GM21390 (cell line): ENCODE measurements at regions not wholly inside any gene's neighbourhood (a gene's known extent, or its start where the extent isn't known, plus 50 kb on each side); places are given as distances from the start of the nearest gene placed in this dataset.
"Not testable (repeated sequence)": the region's sequence is repeated elsewhere in the genome, so short reads cannot be mapped to it uniquely, and the experiment has no call there.

Source experiments
- ATAC-seq: cut with Tn5 transposase; IDR thresholded peaks from one replicate; pipeline ENCODE4 v1.9.1; 2021; ENCODE audit not compliant: unreplicated experiment

- peak; percentile 86 for ATAC-seq
Observed at GRCh38 chr5:123294544-123294943, 128.7 kb downstream of the CEP120 start.

- no peak for ATAC-seq
Observed at GRCh38 chr5:123289210-123289609, 134.0 kb downstream of the CEP120 start.

DNA sequence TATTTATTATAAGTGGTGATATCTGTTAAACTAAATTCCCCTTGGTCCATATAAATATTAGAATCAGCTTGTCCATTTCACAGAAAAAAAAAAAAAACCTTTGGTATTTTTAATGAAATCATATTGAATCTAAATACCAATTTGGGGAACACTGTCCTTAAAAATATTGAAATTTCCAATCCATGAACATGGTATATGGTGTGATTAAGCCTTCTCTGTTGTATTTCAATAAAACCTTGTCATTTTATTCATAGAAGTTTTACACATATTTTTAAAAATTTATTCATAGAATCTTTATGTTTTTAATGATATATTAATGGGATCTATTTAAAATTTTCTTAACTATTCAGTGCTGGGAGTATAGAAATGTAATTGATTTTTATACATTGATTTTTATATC lies 135.3 kb downstream of the CEP120 start:
- no peak for ATAC-seq

GRCh38 chr5:123286891-123287290 lies 136.3 kb downstream of the CEP120 start:
- no peak for ATAC-seq

- no peak for ATAC-seq
Observed at GRCh38 chr5:123285122-123286023, 137.8 kb downstream of the CEP120 start.

DNA sequence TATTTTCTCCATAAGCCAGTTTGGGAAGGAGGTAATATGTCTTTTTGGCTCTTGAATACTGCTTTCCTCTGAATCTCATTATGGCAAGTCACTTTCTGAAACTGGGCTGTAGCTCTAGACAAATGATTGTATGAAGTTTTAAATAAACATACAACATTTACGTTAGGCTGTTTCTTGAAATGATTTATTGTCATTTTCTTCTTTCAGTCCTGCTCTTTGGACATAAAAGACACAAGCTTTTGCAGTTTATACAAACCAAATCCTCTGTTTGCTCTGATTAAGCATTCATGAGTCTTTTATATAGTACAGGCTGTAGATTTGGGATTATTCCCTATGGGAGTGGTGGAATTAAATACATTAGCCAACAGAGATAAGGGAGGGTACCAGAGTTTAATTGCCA lies 139.7 kb downstream of the CEP120 start:
- ATAC-seq = no peak

DNA sequence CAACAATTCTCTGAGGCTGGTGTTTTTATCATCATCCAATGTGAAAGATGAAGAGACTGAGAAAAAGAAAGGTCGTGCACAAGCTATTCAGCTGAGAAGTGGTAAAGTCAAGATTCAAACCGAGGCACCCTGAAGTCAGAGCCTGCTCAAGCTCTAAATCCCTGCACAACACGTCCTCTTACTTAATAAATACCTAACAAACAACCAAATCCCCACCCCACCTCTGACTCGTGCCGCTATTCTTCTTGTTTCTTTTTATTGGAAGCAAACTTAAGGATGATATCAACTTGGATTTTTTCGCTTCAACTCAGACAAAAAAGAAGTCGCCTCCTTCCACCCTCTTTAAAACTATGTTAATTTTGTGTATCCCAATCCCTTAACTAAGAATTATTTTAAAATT lies 140.2 kb downstream of the CEP120 start:
- no peak for ATAC-seq

DNA sequence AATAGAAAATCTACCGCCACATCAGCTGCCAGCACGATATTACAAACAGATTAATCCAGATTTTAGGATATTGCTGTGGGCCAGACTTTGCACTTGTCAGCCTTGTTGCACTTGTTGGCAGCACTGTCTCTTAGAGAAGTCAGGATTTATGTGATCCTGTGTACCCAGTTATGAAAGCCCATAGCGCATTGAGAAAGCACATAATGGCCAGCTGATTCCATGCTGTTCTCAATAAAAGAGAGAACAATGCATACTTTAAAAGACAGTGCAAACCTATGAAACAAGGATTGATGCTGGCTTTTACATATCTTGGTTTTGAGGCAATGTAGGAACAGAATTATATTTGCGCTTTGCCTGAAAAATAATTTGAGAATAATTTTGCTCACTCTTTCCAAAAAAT lies 140.8 kb downstream of the CEP120 start:
- no peak for ATAC-seq

GRCh38 chr5:123280854-123281253 lies 142.3 kb downstream of the CEP120 start:
- ATAC-seq = not testable (repeated sequence)

- no peak for ATAC-seq
Observed at GRCh38 chr5:123279136-123279535, 144.1 kb downstream of the CEP120 start.

DNA sequence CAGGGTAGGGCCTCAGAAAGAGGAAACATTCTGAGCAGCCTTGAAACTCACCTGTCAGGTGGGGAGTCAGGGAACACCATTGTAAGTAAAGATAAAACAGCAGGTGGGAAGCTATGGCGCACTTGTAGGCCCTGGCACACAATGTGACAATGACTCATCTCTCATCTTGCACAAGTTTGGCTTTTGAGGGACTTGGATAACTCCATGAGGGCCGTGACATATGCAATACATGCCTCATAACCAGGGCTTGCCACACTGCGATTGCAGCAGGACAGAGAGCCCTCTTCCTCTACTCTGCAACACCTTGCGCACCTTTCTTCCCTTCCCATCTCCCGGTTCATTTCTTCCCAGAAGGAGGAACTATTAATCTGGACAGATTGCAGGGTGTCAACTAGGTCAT lies 144.9 kb downstream of the CEP120 start:
- no peak for ATAC-seq

GRCh38 chr5:123273984-123274383 lies 149.2 kb downstream of the CEP120 start:
- no peak for ATAC-seq

GRCh38 chr5:123273095-123273494 lies 150.1 kb downstream of the CEP120 start:
- no peak for ATAC-seq

DNA sequence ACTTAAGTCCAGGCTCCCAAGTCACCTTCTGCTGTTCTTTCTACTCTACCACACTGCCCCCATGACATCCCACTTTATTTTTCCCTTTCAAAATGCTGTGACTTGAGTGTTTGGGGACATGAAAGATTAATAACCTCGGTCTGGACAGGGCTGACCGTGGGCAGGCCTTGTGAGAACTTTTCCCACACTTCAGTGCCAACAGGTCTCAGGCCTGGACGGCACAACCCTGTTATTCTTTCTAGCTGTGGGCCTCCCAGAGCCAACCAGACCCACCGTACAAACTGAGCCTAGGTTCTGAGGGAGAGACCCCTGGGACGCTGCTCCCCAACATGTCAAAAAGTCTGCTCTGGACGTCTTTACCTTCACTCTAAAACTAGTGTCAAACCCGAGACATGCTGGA lies 153.4 kb downstream of the CEP120 start:
- ATAC-seq = no peak

DNA sequence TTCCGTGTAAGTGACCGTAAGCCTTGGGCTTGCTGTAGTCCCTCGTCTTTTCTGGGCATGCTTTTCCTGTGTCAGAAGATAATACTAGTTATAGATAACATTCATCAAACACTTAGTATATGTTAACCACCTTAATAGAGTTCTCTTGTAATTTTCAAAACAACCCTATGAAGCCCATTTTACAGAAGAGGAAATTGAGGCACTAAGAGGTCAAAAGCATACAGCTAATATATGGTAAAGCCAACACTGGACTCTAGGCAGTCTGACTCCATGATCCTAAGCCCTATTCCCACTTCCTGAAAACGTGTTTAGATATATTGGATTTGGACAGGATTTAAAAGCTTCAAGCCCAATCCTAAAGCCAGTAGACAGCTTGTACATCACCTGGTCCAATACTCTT lies 153.8 kb downstream of the CEP120 start:
- ATAC-seq = no peak

DNA sequence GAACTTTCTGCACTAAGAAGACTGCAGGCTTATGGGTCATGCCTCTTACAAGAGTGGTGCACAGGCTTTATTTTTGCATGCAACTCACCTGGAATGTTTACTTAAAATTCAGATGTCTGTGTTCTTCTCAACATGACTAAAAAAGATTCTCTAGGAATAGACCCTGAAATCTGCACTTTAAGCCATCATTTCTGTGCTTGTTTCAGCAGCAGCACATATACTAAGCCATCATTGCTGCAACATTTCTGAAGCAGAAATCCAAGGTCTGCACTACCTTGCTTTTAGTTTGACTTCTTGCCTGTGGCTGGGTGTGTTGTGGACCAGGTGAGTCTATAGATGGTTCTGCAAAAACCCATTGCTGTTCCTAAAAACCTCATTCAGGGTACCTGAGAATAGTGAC lies 156.8 kb downstream of the CEP120 start:
- ATAC-seq = no peak

- no peak for ATAC-seq
Observed at GRCh38 chr5:123265551-123265950, 157.7 kb downstream of the CEP120 start.

DNA sequence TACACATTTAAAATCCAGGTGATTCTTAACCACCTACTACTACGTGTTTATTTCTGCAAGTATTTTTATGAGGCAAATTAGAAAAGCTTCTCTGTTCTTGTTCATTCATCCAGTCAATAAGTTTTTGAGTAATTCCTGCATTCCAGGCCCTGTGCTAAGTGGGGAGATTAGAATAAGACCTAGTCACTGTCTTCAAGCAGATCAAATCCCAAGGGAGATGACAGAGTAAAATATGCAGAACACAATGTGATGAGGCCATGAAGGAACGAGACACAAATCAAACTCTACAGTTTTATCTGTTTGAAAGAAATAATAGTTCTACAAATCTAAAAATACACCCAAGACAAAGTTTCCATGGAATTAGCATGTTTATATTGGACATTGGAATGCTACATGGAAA lies 158.8 kb downstream of the CEP120 start:
- no peak for ATAC-seq

DNA sequence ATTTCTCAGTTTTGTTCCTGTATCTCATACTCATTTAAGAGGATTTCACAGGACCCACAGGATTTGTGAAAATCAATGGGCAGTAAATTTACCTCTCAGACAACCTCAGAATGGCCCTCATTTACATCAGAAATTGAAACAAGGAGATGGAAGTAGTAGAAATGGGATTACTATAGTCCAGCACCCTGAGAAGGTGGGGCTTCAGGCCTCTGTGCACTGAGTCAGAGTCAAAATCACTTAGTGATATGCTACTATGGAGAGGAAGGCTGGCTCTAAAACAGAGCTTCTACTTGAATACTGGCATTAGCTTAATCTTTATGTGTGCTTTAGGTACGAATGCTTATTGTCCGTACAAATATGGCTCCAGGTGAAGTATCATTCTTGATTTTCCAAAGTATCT lies 159.3 kb downstream of the CEP120 start:
- ATAC-seq = no peak

- ATAC-seq = no peak
Observed at GRCh38 chr5:123262216-123262823, 160.9 kb downstream of the CEP120 start.

DNA sequence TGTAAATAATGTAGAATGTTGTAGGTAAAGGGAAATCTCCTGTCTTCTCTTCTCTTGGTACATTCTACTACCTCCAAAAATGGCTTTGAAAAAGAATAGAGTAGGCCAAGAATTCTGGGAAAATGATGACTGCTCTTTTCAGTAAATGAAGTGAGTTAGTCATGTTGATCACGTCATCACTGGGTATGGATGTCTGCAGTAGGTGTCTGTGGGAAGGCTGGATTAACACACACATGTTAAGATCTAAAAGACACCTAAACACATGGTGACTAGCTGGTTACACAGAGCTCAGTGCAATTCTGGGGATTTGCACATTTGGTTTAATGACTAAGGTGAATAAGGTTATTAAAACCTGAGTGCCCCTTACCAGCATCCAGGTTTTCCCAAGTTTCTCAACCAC lies 161.5 kb downstream of the CEP120 start:
- ATAC-seq = no peak

DNA sequence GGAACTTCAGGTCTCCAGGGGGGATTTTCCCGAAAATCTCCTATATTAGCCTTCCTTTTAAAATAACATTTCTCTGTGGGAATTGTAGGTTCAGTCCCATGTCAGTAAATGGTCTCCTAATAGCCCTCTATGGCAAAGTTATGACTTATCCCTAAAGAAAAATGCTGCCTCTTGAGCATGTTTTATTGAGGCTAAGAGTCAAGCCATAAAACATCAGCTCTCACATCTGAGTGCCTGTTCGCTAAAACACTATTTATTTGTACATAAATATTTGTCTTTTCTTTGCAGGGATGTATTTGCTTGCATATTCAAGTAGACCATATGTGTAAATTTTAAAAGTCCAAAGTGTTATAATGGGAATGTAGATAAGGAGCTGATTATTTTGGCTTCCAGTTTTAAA lies 160.4 kb downstream of the PRDM6 start:
- ATAC-seq = no peak

DNA sequence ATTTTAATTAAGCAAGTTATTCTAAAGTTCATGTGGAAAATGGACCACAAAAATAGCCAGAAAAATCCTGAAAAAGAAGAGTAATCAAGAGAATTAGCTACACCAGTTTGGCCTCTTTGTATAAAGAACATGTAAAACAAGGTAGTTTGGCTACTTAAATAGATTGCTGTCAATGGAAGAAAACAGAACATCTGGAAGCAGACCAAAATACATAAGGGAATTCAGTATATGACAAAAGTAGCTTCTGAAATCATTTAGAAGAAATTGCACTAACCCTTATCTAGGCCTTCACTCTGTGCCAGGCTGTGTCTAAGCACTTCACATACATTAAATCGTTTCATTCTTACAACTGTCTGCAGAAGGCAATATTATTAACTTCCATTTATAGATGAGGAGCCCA lies 156.6 kb downstream of the PRDM6 start:
- ATAC-seq = no peak
